Lower lobe of right lung (tissue), 2 donors: ENCODE measurements at regions not wholly inside any gene's neighbourhood (a gene's known extent, or its start where the extent isn't known, plus 50 kb on each side); places are given as distances from the start of the nearest gene placed in this dataset.

Experiments used
- ATAC-seq, 2 donors: fragments of 200-7000 bp; cut with Tn5 transposase; one replicate each; pipeline ENCODE4 v1.9.1; 2020 to 2022; ENCODE audit warnings: mild to moderate bottlenecking in 2 of 2, moderate library complexity in 2 of 2
- DNase-seq: peaks from one replicate; pipeline ENCODE4 v3.0.0-alpha.2; 2020
- H3K27ac ChIP-seq: fragments of 200-600 bp; one replicate; pipeline ENCODE4 v1.8.0; 2022
- H3K27me3 ChIP-seq: fragments of 200-600 bp; one replicate; pipeline ENCODE4 v1.8.0; 2022; ENCODE audit warnings: low read depth
- H3K36me3 ChIP-seq: fragments of 200-600 bp; one replicate; pipeline ENCODE4 v1.8.0; 2022; ENCODE audit warnings: mild to moderate bottlenecking
- H3K4me1 ChIP-seq: fragments of 200-600 bp; one replicate; pipeline ENCODE4 v1.8.0; 2022
- H3K4me3 ChIP-seq: fragments of 200-600 bp; one replicate; pipeline ENCODE4 v1.8.0; 2022; ENCODE audit warnings: mild to moderate bottlenecking
- H3K9me3 ChIP-seq: fragments of 200-600 bp; one replicate; pipeline ENCODE4 v1.8.0; 2022
- intact Hi-C: fragments of 100-400 bp; cut with DNase I; formaldehyde crosslinking; loops from one replicate; pipeline ENCODE4 v1.11.0; 2022
- TF ChIP-seq, protein P1 (sequence below): fragments of 200-600 bp; IDR thresholded peaks from one replicate; pipeline ENCODE4 v1.8.0; 2022; ENCODE audit warnings: antibody characterized with exemption, mild to moderate bottlenecking
- donor health status: DM: no; HTN: yes; CAD: no; lungs with severe emphysema.

DNA sequence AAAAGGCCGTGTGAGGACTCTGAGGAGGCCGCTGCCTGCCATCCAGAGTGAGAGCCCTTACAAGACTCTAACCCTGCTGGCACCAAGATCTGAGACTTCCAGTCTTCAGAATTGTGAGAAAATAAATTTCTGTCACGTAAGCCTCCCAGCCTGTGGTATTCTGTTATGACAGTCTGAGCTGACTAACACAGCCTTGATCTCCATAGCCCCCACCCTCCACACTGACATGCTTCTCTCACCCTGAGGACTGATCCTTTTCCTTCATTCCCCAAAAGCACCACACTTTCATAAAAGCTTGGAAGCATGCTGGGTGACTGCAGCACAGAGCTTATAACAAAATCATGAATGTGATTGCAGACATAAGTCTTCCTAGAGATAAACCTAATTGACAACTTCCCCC, 1059.8 kb downstream of the UQCRFS1 start:
- Histone ChIP-seq H3K27me3 (no peaks in the 10 kb centered on the region), H3K36me3 (no peaks in the 10 kb centered on the region), H3K4me3 (no peak overlapping the region), H3K4me1 (no peaks in the 10 kb centered on the region), H3K9me3 (no peaks in the 10 kb centered on the region), H3K27ac (no peak overlapping the region)
- TF ChIP-seq, protein P1, sequence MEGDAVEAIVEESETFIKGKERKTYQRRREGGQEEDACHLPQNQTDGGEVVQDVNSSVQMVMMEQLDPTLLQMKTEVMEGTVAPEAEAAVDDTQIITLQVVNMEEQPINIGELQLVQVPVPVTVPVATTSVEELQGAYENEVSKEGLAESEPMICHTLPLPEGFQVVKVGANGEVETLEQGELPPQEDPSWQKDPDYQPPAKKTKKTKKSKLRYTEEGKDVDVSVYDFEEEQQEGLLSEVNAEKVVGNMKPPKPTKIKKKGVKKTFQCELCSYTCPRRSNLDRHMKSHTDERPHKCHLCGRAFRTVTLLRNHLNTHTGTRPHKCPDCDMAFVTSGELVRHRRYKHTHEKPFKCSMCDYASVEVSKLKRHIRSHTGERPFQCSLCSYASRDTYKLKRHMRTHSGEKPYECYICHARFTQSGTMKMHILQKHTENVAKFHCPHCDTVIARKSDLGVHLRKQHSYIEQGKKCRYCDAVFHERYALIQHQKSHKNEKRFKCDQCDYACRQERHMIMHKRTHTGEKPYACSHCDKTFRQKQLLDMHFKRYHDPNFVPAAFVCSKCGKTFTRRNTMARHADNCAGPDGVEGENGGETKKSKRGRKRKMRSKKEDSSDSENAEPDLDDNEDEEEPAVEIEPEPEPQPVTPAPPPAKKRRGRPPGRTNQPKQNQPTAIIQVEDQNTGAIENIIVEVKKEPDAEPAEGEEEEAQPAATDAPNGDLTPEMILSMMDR, result no peak
- ATAC-seq, result no peak
- intact Hi-C loops, result no loop called here
- DNase-seq, result no peak

GRCh38 chr19:28152195-28152594, 1060.8 kb downstream of the UQCRFS1 start:
- ATAC-seq, result no peak
- Histone ChIP-seq H3K27me3 (no peaks in the 10 kb centered on the region), H3K27ac (no peak overlapping the region), H3K9me3 (no peaks in the 10 kb centered on the region), H3K4me3 (no peak overlapping the region), H3K4me1 (no peaks in the 10 kb centered on the region), H3K36me3 (no peaks in the 10 kb centered on the region)
- no peak for DNase-seq
- intact Hi-C loops, result no loop called here
- TF ChIP-seq, protein P1, result no peak

DNA sequence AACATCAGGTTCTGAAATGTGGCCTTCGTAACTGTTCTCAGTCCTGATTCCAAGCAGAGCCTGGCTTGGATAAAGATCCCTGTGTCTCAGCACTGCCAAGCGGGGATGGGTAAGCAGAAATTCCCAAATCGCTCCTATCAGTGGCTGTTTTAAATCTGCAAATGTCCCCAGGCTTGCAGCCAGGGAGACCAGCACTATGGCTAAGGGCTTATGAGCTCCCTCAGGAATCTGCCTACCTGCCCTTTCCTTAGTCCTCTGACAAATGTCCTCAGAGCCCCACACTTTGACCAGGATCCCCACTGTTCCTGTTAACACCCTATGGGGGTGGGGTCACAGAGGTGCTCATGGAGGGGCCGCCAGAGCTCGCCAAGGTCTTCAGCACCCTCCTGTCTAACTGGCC, 1062.8 kb downstream of the UQCRFS1 start:
- Histone ChIP-seq H3K9me3 (no peaks in the 10 kb centered on the region), H3K27ac (no peak overlapping the region), H3K4me3 (no peak overlapping the region), H3K36me3 (no peaks in the 10 kb centered on the region), H3K27me3 (no peaks in the 10 kb centered on the region), H3K4me1 (no peaks in the 10 kb centered on the region)
- intact Hi-C loops, result no loop called here
- no peak for ATAC-seq
- no peak for DNase-seq
- TF ChIP-seq, protein P1, result no peak

DNA sequence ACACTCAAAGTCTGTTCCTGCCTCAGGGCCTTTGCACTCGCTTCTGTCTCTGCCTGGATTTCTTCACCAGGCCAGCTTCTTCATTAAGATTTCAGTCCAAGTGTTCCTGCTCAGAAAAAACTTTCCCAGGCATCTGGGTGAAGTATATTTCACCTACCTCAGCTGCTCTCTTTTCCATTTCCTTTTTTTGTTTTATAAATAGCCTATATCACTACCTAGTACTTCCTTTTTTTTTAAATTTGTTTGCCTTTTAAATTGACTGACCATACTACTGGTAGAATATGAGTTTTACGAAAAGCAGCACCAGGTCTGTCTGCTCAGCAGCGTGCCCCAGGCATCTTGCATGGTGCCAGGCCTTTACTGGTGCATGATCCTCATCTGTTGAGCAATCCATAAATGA, 1064.4 kb downstream of the UQCRFS1 start:
- TF ChIP-seq, protein P1, result no peak
- Histone ChIP-seq H3K27me3 (no peaks in the 10 kb centered on the region), H3K4me1 (no peaks in the 10 kb centered on the region), H3K27ac (no peak overlapping the region), H3K9me3 (no peaks in the 10 kb centered on the region), H3K4me3 (no peak overlapping the region), H3K36me3 (no peaks in the 10 kb centered on the region)
- intact Hi-C loops, result no loop called here
- DNase-seq (no peak), ATAC-seq (no peak)

GRCh38 chr19:28142258-28142657, 1070.7 kb downstream of the UQCRFS1 start:
- no peak for ATAC-seq
- no peak overlapping the region for H3K4me3 ChIP-seq
- TF ChIP-seq, protein P1, result no peak

DNA sequence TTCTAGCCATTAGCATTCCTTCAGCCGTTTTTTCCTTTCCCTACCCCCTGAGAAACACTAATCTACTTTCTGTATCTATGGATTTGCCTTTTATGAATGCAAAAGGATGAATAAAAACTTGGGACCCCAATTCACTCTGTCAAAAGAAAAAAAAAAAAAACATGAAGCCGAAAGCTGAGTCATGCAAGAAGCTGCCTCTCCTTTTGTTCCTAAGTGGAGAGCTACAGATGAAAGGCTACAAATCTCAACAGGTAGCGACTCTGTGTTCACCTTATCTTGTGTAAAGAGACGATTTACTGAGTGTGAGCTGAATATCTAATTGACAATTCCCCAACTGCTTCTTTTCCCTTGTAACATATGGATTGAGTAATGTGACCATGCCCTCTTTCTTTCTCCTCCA, 1072.8 kb downstream of the UQCRFS1 start:
- Histone ChIP-seq H3K9me3 (no peaks in the 10 kb centered on the region), H3K27me3 (no peaks in the 10 kb centered on the region), H3K4me3 (no peak overlapping the region), H3K27ac (no peak overlapping the region), H3K36me3 (no peaks in the 10 kb centered on the region), H3K4me1 (no peaks in the 10 kb centered on the region)
- DNase-seq, result no peak
- no peak for ATAC-seq
- TF ChIP-seq, protein P1, result no peak
- intact Hi-C loops, result no loop called here

More at GRCh38 chr19:28142258-28142657, 1070.7 kb downstream of the UQCRFS1 start:
- Histone ChIP-seq H3K4me1 (no peaks in the 10 kb centered on the region), H3K27me3 (no peaks in the 10 kb centered on the region), H3K27ac (no peak overlapping the region), H3K9me3 (no peaks in the 10 kb centered on the region), H3K36me3 (no peaks in the 10 kb centered on the region)
- no peak for DNase-seq
- intact Hi-C loops, result no loop called here
